NCI-H226 (cell line): ENCODE measurements at regions not wholly inside any gene's neighbourhood (a gene's known extent, or its start where the extent isn't known, plus 50 kb on each side); places are given as distances from the start of the nearest gene placed in this dataset.

ENCODE experiments used
- DNase-seq: peaks from one replicate; pipeline ENCODE4 v3.0.0-alpha.2; 2015

- DNase-seq = no peak
Measured at GRCh38 chr2:55973673-55974072, 50.1 kb upstream of the EFEMP1 start.

GRCh38 chr2:55976681-55977080 is 53.1 kb upstream of the EFEMP1 start:
- no peak for DNase-seq

- no peak for DNase-seq
Measured at GRCh38 chr2:55985406-55985805, 61.8 kb upstream of the EFEMP1 start.

- DNase-seq = no peak
Measured at GRCh38 chr2:55986001-55986400, 62.4 kb upstream of the EFEMP1 start.

- DNase-seq = peak; percentile 27
Measured at GRCh38 chr2:55986700-55987440, 63.3 kb upstream of the EFEMP1 start.

- no peak for DNase-seq
Measured at GRCh38 chr2:55989405-55989804, 65.8 kb upstream of the EFEMP1 start.

- DNase-seq = peak; percentile 99
Measured at GRCh38 chr2:55992455-55992854, 68.9 kb upstream of the EFEMP1 start.

GRCh38 chr2:55993685-55994084 is 70.1 kb upstream of the EFEMP1 start:
- no peak for DNase-seq

GRCh38 chr2:55995211-55995610 is 71.6 kb upstream of the EFEMP1 start:
- DNase-seq = no peak

- no peak for DNase-seq
Measured at GRCh38 chr2:55995902-55996301, 72.3 kb upstream of the EFEMP1 start.

- no peak for DNase-seq
Measured at GRCh38 chr2:55999231-55999630, 75.6 kb upstream of the EFEMP1 start.

GRCh38 chr2:55999790-56000189 is 76.2 kb upstream of the EFEMP1 start:
- no peak for DNase-seq

GRCh38 chr2:56001947-56002346 is 78.4 kb upstream of the EFEMP1 start:
- no peak for DNase-seq

- DNase-seq = peak; percentile 23
Measured at GRCh38 chr2:56008661-56009431, 85.3 kb upstream of the EFEMP1 start.

- DNase-seq = peak; percentile 22
Measured at GRCh38 chr2:56009758-56010458, 86.3 kb upstream of the EFEMP1 start.

- DNase-seq = no peak
Measured at GRCh38 chr2:56011624-56012023, 88.0 kb upstream of the EFEMP1 start.

GRCh38 chr2:56012221-56012765 is 88.7 kb upstream of the EFEMP1 start:
- DNase-seq = no peak

GRCh38 chr2:56013475-56013874 is 89.9 kb upstream of the EFEMP1 start:
- DNase-seq = no peak

- no peak for DNase-seq
Measured at GRCh38 chr2:56014046-56014730, 90.6 kb upstream of the EFEMP1 start.

GRCh38 chr2:56015711-56016115 is 92.1 kb upstream of the EFEMP1 start:
- no peak for DNase-seq

GRCh38 chr2:56017784-56018183 is 94.2 kb upstream of the EFEMP1 start:
- DNase-seq = no peak

- no peak for DNase-seq
Measured at GRCh38 chr2:56018267-56018666, 94.7 kb upstream of the EFEMP1 start.

- DNase-seq = no peak
Measured at GRCh38 chr2:56021136-56021474, 97.5 kb upstream of the EFEMP1 start.
